ENCODE measurements at regions not wholly inside any gene's neighbourhood (a gene's known extent, or its start where the extent isn't known, plus 50 kb on each side); places are given as distances from the start of the nearest gene placed in this dataset.
"Not testable (repeated sequence)": the region's sequence is repeated elsewhere in the genome, so short reads cannot be mapped to it uniquely, and the experiment has no call there.

DNA sequence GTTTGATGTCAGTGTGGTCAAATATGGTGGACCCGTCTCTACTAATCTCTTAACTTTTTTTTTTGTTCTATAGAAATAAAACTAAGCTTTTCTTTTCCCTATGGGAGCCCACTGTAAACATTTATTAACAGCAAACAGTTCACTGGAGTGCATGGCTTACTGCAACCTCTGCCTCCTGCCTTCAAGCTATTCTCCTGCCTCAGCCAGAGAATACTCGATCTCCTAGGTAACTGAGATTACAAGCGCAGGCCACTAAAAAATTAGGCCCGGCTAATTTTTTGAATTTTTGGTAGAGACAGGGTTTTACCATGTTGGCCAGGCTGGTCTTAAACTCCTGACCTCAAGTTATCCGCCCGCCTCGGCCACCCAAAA, 80.0 kb downstream of the PPIAL4G start:
- TF ChIP-seq, protein P1, sequence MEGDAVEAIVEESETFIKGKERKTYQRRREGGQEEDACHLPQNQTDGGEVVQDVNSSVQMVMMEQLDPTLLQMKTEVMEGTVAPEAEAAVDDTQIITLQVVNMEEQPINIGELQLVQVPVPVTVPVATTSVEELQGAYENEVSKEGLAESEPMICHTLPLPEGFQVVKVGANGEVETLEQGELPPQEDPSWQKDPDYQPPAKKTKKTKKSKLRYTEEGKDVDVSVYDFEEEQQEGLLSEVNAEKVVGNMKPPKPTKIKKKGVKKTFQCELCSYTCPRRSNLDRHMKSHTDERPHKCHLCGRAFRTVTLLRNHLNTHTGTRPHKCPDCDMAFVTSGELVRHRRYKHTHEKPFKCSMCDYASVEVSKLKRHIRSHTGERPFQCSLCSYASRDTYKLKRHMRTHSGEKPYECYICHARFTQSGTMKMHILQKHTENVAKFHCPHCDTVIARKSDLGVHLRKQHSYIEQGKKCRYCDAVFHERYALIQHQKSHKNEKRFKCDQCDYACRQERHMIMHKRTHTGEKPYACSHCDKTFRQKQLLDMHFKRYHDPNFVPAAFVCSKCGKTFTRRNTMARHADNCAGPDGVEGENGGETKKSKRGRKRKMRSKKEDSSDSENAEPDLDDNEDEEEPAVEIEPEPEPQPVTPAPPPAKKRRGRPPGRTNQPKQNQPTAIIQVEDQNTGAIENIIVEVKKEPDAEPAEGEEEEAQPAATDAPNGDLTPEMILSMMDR (IDR thresholded peaks at IDR 0.05): not testable (repeated sequence)
- TF ChIP-seq POLR2A, POLR2AphosphoS5 (IDR thresholded peaks at IDR 0.05): not testable (repeated sequence)

Data from breast epithelium (tissue), 3 donors.